ENCODE measurements at regions not wholly inside any gene's neighbourhood (a gene's known extent, or its start where the extent isn't known, plus 50 kb on each side); places are given as distances from the start of the nearest gene placed in this dataset.
"Not testable (repeated sequence)": the region's sequence is repeated elsewhere in the genome, so short reads cannot be mapped to it uniquely, and the experiment has no call there.

DNA sequence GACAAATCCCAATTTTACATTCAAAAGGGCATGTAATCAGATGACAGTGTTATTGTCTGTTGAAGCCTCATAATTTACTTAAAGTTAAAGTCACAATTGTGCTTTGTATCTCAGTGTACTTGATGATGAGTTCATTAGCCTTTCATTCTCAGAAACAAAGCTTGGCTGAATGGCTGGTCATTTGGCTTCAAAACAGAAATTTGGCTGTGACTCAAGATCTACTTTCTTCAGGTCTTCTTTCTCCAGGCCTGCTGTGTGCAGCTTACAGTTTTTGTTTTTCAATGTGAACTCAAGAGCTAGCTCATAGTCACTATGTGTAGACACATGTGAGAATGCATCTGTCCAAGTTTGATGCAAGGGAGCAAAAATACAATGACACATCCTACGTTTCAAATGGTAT lies 2003.6 kb upstream of the WWC1 start:
- H3K27me3 Mint-ChIP-seq (ENCODE audit: insufficient read depth, unreplicated experiment) = no peaks in the 10 kb centered on the region
- POLR2A ChIA-PET = no interaction called here
- no peak overlapping the region for H3K27ac Mint-ChIP-seq (ENCODE audit: low read depth, unreplicated experiment)

GRCh38 chr5:166291800-166292199 lies 1999.6 kb upstream of the WWC1 start:
- CTCF ChIA-PET = interaction anchor here (1.1 kb wide), 1 partner anchor 10 kb away, joined by 3 read pairs; no protein-coding TSS in a partner anchor
- intact Hi-C loops (cut with micrococcal nuclease); BruUV-seq (replicated peaks): not testable (repeated sequence)

More for the DNA sequence above, 2003.6 kb upstream of the WWC1 start:
- CTCF ChIA-PET = interaction anchor here (0.7 kb wide), 1 partner anchor 12 kb away, joined by 3 read pairs; no protein-coding TSS in a partner anchor
- no TSS peak for BruUV-seq (replicated peaks)
- H3K4me1 Mint-ChIP-seq (ENCODE audit: insufficient read depth, unreplicated experiment) = no peaks in the 10 kb centered on the region
- no peak for DNase-seq (ENCODE audit: unreplicated experiment)
- no peaks in the 10 kb centered on the region for H3K36me3 Mint-ChIP-seq (ENCODE audit: insufficient read depth, unreplicated experiment)
- intact Hi-C loops (cut with micrococcal nuclease) = no loop called here
- H3K9me3 Mint-ChIP-seq (ENCODE audit: unreplicated experiment) = no peaks in the 10 kb centered on the region
- TF ChIP-seq CTCF (IDR thresholded peaks at IDR 0.05; ENCODE audit: unreplicated experiment) = no peak
- H3K4me3 Mint-ChIP-seq (ENCODE audit: unreplicated experiment) = no peak overlapping the region

DNA sequence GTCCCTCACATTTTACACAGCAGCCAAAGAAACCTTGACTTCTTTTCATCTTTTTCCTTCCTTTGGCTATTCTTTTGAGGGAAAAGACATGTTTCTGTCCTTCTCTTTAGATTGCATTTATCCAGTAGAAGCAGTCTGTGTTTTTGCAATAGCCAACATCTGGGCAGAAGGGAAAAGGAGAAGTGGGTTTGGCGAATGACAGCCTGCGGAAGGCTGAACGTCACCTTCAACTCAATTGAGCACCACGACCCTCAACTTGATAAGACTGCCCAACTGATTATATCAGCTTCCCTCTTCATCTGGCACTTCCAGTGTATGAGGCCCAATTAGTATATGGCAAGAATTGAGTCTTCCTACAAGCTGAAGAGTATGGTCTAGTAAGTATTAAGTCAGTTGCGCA lies 1997.6 kb upstream of the WWC1 start:
- no peaks in the 10 kb centered on the region for H3K27me3 Mint-ChIP-seq (ENCODE audit: insufficient read depth, unreplicated experiment)
- ChIA-PET CTCF (no interaction called here), POLR2A (no interaction called here)

More at GRCh38 chr5:166291800-166292199, 1999.6 kb upstream of the WWC1 start:
- not testable (repeated sequence) for H3K27me3 Mint-ChIP-seq (ENCODE audit: insufficient read depth, unreplicated experiment); H3K9me3 Mint-ChIP-seq (ENCODE audit: unreplicated experiment); H3K4me3 Mint-ChIP-seq (ENCODE audit: unreplicated experiment); H3K4me1 Mint-ChIP-seq (ENCODE audit: insufficient read depth, unreplicated experiment); H3K36me3 Mint-ChIP-seq (ENCODE audit: insufficient read depth, unreplicated experiment); DNase-seq (ENCODE audit: unreplicated experiment); H3K27ac Mint-ChIP-seq (ENCODE audit: low read depth, unreplicated experiment)
- POLR2A ChIA-PET = interaction anchor here (2.2 kb wide), 1 partner anchor 9 kb away, joined by 5 read pairs; no protein-coding TSS in a partner anchor

DNA sequence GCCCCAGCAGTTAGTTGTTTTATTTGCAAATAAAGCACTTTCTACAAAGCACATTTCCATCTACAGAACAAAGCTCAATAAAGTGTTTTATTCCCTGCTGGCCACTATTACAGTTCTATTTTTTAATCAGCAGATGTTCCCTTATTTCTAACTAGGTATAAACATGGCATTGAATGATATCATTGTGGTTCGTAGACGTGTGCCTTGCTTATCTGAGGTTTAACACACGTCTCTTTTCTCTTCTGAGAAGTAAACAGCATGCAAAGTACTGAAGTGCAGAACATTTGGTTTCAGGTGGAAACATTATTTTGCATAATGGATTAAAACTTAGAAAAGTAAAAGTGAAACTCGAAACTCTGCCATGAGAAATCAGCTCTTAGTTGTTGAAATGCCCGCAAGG lies 1989.3 kb upstream of the WWC1 start:
- no peaks in the 10 kb centered on the region for H3K27me3 Mint-ChIP-seq (ENCODE audit: insufficient read depth, unreplicated experiment)
- CTCF ChIA-PET = interaction anchor here (0.5 to 0.7 kb wide), 2 partner anchors 10 to 586 kb away, joined by 3 read pairs; no protein-coding TSS in a partner anchor
- intact Hi-C loops (cut with micrococcal nuclease) = no loop called here
- POLR2A ChIA-PET = interaction anchor here (0.5 kb wide), 1 partner anchor 710 kb away, joined by 3 read pairs; no protein-coding TSS in a partner anchor
- no peak overlapping the region for H3K4me3 Mint-ChIP-seq (ENCODE audit: unreplicated experiment)
- H3K4me1 Mint-ChIP-seq (ENCODE audit: insufficient read depth, unreplicated experiment) = no peaks in the 10 kb centered on the region
- TF ChIP-seq CTCF (IDR thresholded peaks at IDR 0.05; ENCODE audit: unreplicated experiment) = no peak
- no peaks in the 10 kb centered on the region for H3K9me3 Mint-ChIP-seq (ENCODE audit: unreplicated experiment)
- BruUV-seq (replicated peaks) = no TSS peak
- no peak overlapping the region for H3K27ac Mint-ChIP-seq (ENCODE audit: low read depth, unreplicated experiment)
- H3K36me3 Mint-ChIP-seq (ENCODE audit: insufficient read depth, unreplicated experiment) = peaks cover 6% of the 10 kb centered on the region
- DNase-seq (ENCODE audit: unreplicated experiment) = no peak

More for the DNA sequence above, 1997.6 kb upstream of the WWC1 start:
- no TSS peak for BruUV-seq (replicated peaks)
- Mint-ChIP-seq H3K36me3 (ENCODE audit: insufficient read depth, unreplicated experiment) (peaks cover 2% of the 10 kb centered on the region), H3K4me3 (ENCODE audit: unreplicated experiment) (no peak overlapping the region), H3K4me1 (ENCODE audit: insufficient read depth, unreplicated experiment) (no peaks in the 10 kb centered on the region), H3K27ac (ENCODE audit: low read depth, unreplicated experiment) (no peak overlapping the region), H3K9me3 (ENCODE audit: unreplicated experiment) (no peaks in the 10 kb centered on the region)
- intact Hi-C loops (cut with micrococcal nuclease) = no loop called here
- no peak for DNase-seq (ENCODE audit: unreplicated experiment)
- no peak for TF ChIP-seq CTCF (IDR thresholded peaks at IDR 0.05; ENCODE audit: unreplicated experiment)

DNA sequence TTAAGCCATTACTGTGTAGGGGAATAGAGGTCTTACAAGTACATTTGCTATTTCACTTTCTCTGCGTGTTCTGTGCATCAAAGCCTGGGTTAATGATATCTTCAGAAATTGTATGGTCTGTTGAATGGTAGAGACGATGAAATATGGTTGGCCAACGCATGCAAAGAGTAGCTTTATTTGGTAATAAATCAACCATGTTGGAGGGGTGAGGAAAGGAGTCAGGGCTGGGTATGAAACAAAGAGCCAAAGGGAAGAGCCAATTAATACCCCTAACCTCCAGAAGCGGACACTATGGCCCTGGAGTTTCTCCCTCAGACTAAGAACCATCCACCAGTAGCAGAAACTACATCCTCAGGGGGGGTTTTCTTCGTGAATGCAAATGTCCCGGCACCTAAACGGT lies 1974.0 kb upstream of the WWC1 start:
- Mint-ChIP-seq H3K4me1 (ENCODE audit: insufficient read depth, unreplicated experiment) (no peaks in the 10 kb centered on the region), H3K36me3 (ENCODE audit: insufficient read depth, unreplicated experiment) (no peaks in the 10 kb centered on the region), H3K4me3 (ENCODE audit: unreplicated experiment) (no peak overlapping the region), H3K27ac (ENCODE audit: low read depth, unreplicated experiment) (no peak overlapping the region), H3K27me3 (ENCODE audit: insufficient read depth, unreplicated experiment) (no peaks in the 10 kb centered on the region), H3K9me3 (ENCODE audit: unreplicated experiment) (no peaks in the 10 kb centered on the region)
- POLR2A ChIA-PET = no interaction called here
- no TSS peak for BruUV-seq (replicated peaks)
- CTCF ChIA-PET = interaction anchor here (0.7 to 0.9 kb wide), 2 partner anchors 10 to 694 kb away, joined by 3 read pairs; no protein-coding TSS in a partner anchor
- TF ChIP-seq CTCF (IDR thresholded peaks at IDR 0.05; ENCODE audit: unreplicated experiment) = no peak
- DNase-seq (ENCODE audit: unreplicated experiment) = no peak
- intact Hi-C loops (cut with micrococcal nuclease) = no loop called here

Measured in MCF 10A (cell line).